CD14-positive monocyte (primary cell): ENCODE measurements at regions not wholly inside any gene's neighbourhood (a gene's known extent, or its start where the extent isn't known, plus 50 kb on each side); places are given as distances from the start of the nearest gene placed in this dataset.

ENCODE experiments used
- DNase-seq, 3 donors: peaks; one replicate each; pipeline ENCODE4 v3.0.0-alpha.2; 2011 to 2022
- H2AFZ ChIP-seq: 2 replicates; pipeline ENCODE4 v1.6.0; 2012; ENCODE audit warnings: mild to moderate bottlenecking, low read depth, low read length, inconsistent platforms; ENCODE audit not compliant: insufficient read depth, poor library complexity, severe bottlenecking
- H3K27ac ChIP-seq, 2 donors: 1 replicate in 1 of 2; 2 replicates in 1 of 2; pipeline ENCODE4 v1.5.1; 2012 to 2013; ENCODE audit warnings: low read length in 2 of 2, control low read depth in 1 of 2, inconsistent platforms in 1 of 2, low read depth in 1 of 2, mild to moderate bottlenecking in 1 of 2
- H3K27me3 ChIP-seq, 2 donors: one replicate each; pipeline versions ENCODE4 v1.6.0 to v1.6.1; 2011 to 2013; ENCODE audit warnings: low read length in 2 of 2; ENCODE audit not compliant: control insufficient read depth in 2 of 2, insufficient read depth in 2 of 2
- H3K36me3 ChIP-seq, 2 donors: replicated peaks in 1 of 2; 1 replicate in 1 of 2; 2 replicates in 1 of 2; pipeline versions ENCODE4 v1.5.1 to v1.6.1; 2012 to 2013; ENCODE audit warnings: low read length in 2 of 2, control low read depth in 1 of 2, inconsistent platforms in 1 of 2, mild to moderate bottlenecking in 1 of 2; ENCODE audit not compliant: insufficient read depth in 2 of 2, control insufficient read depth in 1 of 2
- H3K4me1 ChIP-seq, 2 donors: 1 replicate in 1 of 2; 2 replicates in 1 of 2; pipeline versions ENCODE4 v1.5.1 to v1.6.1; 2012 to 2013; ENCODE audit warnings: low read length in 2 of 2, control low read depth in 1 of 2, inconsistent platforms in 1 of 2, mild to moderate bottlenecking in 1 of 2, moderate library complexity in 1 of 2; ENCODE audit not compliant: insufficient read depth in 2 of 2, control insufficient read depth in 1 of 2
- H3K4me2 ChIP-seq: replicated peaks from 2 replicates; pipeline ENCODE3; 2012; ENCODE audit warnings: low read length, moderate library complexity, mild to moderate bottlenecking; ENCODE audit not compliant: poor library complexity, severe bottlenecking; ENCODE audit errors: extremely low read depth
- H3K4me3 ChIP-seq, 3 experiments: fragments of 200-600 bp in 1 of 3; sonication (generic) in 1 of 3; replicated peaks in 1 of 3; 1 replicate in 2 of 3; 2 replicates in 1 of 3; pipeline ENCODE4 v1.5.1; 2011 to 2013; ENCODE audit warnings: low read length in 3 of 3, mild to moderate bottlenecking in 3 of 3, control low read depth in 2 of 3, low read depth in 2 of 3, inconsistent platforms in 1 of 3, moderate library complexity in 1 of 3
- H3K79me2 ChIP-seq: 2 replicates; pipeline ENCODE4 v1.6.0; 2012; ENCODE audit warnings: mild to moderate bottlenecking, control low read depth, inconsistent platforms, low read length, moderate library complexity; ENCODE audit not compliant: insufficient read depth
- H3K9ac ChIP-seq: 2 replicates; pipeline ENCODE4 v1.6.0; 2017; ENCODE audit warnings: low read length, mild to moderate bottlenecking; ENCODE audit not compliant: insufficient read depth, poor library complexity, severe bottlenecking
- H3K9me3 ChIP-seq, 2 donors: replicated peaks in 1 of 2; 1 replicate in 1 of 2; 2 replicates in 1 of 2; pipeline versions ENCODE4 v1.5.1 to v1.6.1; 2012 to 2013; ENCODE audit warnings: low read length in 2 of 2, control low read depth in 1 of 2; ENCODE audit not compliant: control insufficient read depth in 1 of 2, insufficient read depth in 1 of 2
- H4K20me1 ChIP-seq: 2 replicates; pipeline ENCODE4 v1.6.0; 2012; ENCODE audit warnings: mild to moderate bottlenecking, low read length, control low read depth, moderate library complexity; ENCODE audit not compliant: insufficient read depth
- H3K27ac Mint-ChIP-seq, 7 donors: one replicate each; pipeline ENCODE4 v1.8.0; 2020; ENCODE audit warnings: mild to moderate bottlenecking in 7 of 7, mixed read lengths in 7 of 7, moderate library complexity in 6 of 7, inconsistent platforms in 2 of 7
- H3K27me3 Mint-ChIP-seq, 3 donors: one replicate each; pipeline ENCODE4 v1.8.0; 2021 to 2022; ENCODE audit warnings: low read depth in 3 of 3, mild to moderate bottlenecking in 3 of 3, mixed read lengths in 3 of 3, moderate library complexity in 3 of 3, inconsistent platforms in 1 of 3
- H3K36me3 Mint-ChIP-seq, 2 donors: one replicate each; pipeline ENCODE4 v1.8.0; 2020; ENCODE audit warnings: mixed read lengths in 2 of 2, inconsistent platforms in 1 of 2, mild to moderate bottlenecking in 1 of 2
- H3K4me1 Mint-ChIP-seq: one replicate; pipeline ENCODE4 v1.8.0; 2020; ENCODE audit warnings: mild to moderate bottlenecking, mixed read lengths
- H3K4me3 Mint-ChIP-seq, 2 donors: one replicate each; pipeline ENCODE4 v1.8.0; 2020; ENCODE audit warnings: mild to moderate bottlenecking in 2 of 2, mixed read lengths in 2 of 2, moderate library complexity in 1 of 2
- H3K9me3 Mint-ChIP-seq, 7 donors: one replicate each; pipeline ENCODE4 v1.8.0; 2020 to 2022; ENCODE audit warnings: mixed read lengths in 7 of 7, mild to moderate bottlenecking in 6 of 7, moderate library complexity in 6 of 7, inconsistent platforms in 2 of 7
- CTCF ChIP-seq: fragments of 200-600 bp; IDR thresholded peaks from one replicate; pipeline ENCODE4 v1.8.0; 2022; ENCODE audit warnings: antibody characterized with exemption, mild to moderate bottlenecking
- WGBS: methylation state at CpG from one replicate; pipeline ENCODE4 v1.1.5; 2013; ENCODE audit warnings: missing lambda C conversion rate; ENCODE audit not compliant: insufficient coverage; 5-methylcytosine and 5-hydroxymethylcytosine counted together
- intact Hi-C, 2 donors: fragments of 100-400 bp; cut with micrococcal nuclease; formaldehyde crosslinking; loops; one replicate each; pipeline versions ENCODE4 v1.15.0 to v1.15.1; 2023

- Histone ChIP-seq H3K4me1 (no peaks in the 10 kb centered on the region), H3K4me2 (no peak overlapping the region), H3K79me2 (no peaks in the 10 kb centered on the region), H3K9me3 (no peaks in the 10 kb centered on the region), H3K9ac (no peak overlapping the region), H3K27ac (no peak overlapping the region), H3K4me3 (no peak overlapping the region), H4K20me1 (no peaks in the 10 kb centered on the region), H3K27me3 (no peaks in the 10 kb centered on the region), H2AFZ (no peak overlapping the region), H3K36me3 (no peaks in the 10 kb centered on the region)
- no peak for DNase-seq
- H3K4me1 Mint-ChIP-seq, result no peaks in the 10 kb centered on the region
- no peak overlapping the region for H3K4me3 Mint-ChIP-seq
- no peak overlapping the region for H3K27ac Mint-ChIP-seq
- intact Hi-C loops, result no loop called here
- TF ChIP-seq CTCF, result no peak
- H3K27me3 Mint-ChIP-seq, result peaks cover 0 to 3% (median 0%) of the 10 kb centered on the region in 3 donors
- 94% methylated on average over 7 of the region's 9 CpGs for WGBS
- peaks cover 0 to 3% (median 0%) of the 10 kb centered on the region in 7 donors for H3K9me3 Mint-ChIP-seq
- no peaks in the 10 kb centered on the region for H3K36me3 Mint-ChIP-seq
These were observed 520.2 kb upstream of the MYT1L start for GRCh38 chr2:2851316-2851715.

- intact Hi-C loops, result no loop called here
- Mint-ChIP-seq H3K27ac (no peak overlapping the region), H3K36me3 (no peaks in the 10 kb centered on the region), H3K4me1 (no peaks in the 10 kb centered on the region), H3K9me3 (peaks cover 0 to 3% (median 0%) of the 10 kb centered on the region in 7 donors), H3K27me3 (peaks cover 0 to 3% (median under 1%) of the 10 kb centered on the region in 3 donors), H3K4me3 (no peak overlapping the region)
- Histone ChIP-seq H2AFZ (no peak overlapping the region), H3K79me2 (no peaks in the 10 kb centered on the region), H3K27me3 (no peaks in the 10 kb centered on the region), H3K27ac (no peak overlapping the region), H3K4me3 (no peak overlapping the region), H3K36me3 (no peaks in the 10 kb centered on the region), H3K9ac (no peak overlapping the region), H3K4me2 (no peak overlapping the region), H4K20me1 (no peaks in the 10 kb centered on the region), H3K9me3 (no peaks in the 10 kb centered on the region), H3K4me1 (no peaks in the 10 kb centered on the region)
- no peak for TF ChIP-seq CTCF
- 97% methylated on average over 4 of the region's 7 CpGs for WGBS
- DNase-seq, result no peak
These were observed 519.8 kb upstream of the MYT1L start for GRCh38 chr2:2850859-2851258.
